GM18858 (cell line): ENCODE measurements at regions not wholly inside any gene's neighbourhood (a gene's known extent, or its start where the extent isn't known, plus 50 kb on each side); places are given as distances from the start of the nearest gene placed in this dataset.

Source experiments
- ATAC-seq: cut with Tn5 transposase; IDR thresholded peaks from one replicate; pipeline ENCODE4 v1.9.1; 2021; ENCODE audit not compliant: unreplicated experiment

DNA sequence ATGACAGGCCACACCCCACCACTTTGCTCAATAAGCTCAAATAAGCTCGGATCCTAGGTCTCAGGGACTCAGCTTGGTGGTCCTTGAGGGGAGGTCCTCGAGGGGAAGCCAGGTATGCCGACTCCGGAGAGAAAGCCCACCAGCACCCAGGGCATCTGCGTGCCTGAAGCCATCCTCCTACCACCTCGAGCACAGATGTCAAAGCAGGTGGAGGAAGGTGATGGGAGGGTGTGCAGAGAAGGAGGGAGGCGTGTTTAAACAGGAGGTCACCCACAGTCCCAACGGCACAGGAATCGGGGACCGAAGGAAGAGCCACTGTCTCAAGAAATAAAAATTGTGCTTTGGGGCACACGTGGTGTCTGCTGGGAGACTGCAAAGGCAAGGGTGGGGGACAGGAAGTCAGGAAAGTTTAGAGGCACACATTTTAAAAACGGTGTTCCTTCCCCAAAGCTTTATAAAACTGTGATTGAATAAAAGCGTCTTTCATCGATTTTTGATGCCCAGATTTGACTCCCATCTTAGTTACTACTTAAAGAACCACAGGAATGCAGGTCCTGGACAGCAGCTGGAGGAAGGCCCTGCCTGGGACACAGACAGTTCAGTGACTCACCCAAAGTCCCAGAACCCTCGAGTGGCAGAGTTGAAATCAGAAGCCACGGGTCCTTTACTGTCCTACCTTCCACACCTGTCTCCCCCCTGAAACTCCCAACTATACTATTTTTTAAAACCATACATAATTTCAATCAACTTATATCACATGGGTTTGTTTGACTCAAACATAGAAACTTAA, 221.0 kb upstream of the PDE10A start:
- ATAC-seq: no peak

DNA sequence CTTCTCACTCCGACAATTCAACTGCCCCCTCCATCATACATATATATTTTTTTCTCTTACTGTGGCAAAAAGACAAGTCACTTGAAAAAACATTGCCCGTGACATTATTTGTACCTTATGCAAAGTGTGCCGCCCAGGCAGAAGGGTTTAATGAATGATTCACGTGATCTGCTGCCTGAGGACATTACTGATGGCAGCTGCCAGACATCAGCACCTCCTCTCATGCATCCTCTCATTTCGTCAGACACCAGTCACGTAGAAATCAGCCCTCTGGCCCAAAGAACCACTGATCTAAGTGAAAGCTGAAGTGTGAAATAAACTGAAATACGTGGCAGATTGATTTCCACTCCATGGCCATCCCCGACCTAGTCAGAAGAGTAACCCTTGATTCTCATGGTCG, 218.8 kb upstream of the PDE10A start:
- ATAC-seq: no peak

DNA sequence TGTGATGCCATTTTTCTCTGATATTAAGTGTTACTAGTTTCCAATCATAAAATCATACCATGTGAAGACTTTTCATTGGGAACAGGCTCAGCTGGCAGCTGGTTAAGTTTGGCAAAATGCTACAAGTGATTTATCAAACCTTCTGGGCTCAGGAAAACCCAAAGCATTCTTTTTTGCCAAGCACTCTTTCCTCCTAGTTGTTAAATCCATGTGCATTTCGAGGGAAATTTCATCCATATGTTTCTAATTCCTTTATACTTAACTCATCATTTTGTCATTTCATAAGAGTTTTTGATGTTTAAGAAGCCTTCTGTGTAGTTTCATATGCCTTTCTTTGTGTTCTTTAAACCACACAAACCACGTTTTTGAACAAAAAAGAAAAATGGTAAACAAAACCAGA, 217.6 kb upstream of the PDE10A start:
- ATAC-seq: no peak

DNA sequence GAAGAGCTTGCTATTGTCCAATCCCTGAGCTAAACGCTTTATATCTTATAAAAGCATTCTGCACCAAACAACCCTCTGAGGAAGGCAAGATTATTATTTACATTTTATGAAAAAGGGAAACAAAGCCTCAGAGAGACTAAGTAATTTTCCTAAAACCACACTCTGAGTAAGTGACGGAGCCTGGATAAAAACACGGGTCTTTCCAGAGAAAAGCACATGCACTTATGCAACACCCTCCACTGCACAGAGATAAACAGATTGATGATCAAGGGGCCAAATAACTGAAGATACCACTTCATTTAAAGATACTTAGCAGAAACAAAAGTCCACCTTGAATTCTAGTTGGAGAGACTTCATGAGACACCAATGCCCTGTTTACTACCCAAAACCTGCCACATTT, 214.7 kb upstream of the PDE10A start:
- ATAC-seq: no peak

DNA sequence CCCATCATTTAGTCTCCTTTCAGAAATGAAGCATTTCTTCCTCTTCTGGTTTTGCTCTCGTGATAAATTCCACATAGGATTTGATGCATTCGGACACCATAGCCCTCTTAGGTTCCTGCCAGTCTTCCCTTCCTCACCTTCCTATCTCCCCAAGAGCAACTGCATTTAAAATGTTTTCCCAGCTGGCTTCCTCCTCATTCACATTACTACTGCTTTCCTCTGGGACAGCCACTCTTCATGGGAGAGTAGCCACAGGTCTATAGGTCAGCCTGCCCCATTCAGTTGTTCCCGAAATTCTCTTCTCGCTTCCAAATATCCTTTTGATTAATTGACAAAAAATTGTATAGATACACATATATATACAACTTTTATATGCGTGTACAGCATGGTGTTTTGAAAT, 214.2 kb upstream of the PDE10A start:
- ATAC-seq: no peak

DNA sequence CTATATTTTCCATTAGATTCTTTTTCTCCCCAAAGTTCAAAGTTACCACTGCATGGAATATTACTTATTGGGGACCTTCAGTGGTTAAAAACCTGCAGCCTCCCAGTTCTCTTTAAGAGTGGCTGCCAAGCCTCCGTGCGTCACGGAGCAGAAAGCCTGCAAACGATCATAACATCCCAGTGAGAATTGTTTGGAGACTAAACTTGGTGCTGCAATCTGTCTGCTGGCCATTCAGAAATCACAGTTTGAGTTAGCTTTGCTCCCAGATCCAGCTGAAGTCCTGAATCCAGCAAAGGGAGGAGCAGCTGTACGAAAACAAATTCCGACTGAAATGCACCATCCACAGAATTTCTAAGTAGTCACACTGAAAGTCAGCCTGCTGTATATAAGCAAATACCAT, 213.5 kb upstream of the PDE10A start:
- no peak for ATAC-seq

DNA sequence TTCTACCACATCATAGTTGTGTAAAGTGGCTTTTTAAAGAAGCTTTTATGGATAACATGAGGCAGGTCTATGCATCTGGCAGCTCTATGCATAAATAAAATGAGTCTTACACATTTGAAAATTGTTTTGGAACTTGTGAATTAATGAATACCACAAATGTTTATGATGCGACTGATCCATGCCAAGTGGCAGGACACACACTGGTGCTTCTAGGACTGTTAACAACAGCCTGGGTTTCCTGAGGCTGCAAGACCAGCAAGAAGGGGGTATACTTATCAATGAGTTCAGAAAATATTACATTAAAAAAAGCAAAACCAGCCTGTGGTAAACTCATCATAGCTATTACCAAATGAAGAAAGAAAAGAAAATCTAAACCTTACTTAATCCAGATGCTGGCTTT, 212.9 kb upstream of the PDE10A start:
- no peak for ATAC-seq

DNA sequence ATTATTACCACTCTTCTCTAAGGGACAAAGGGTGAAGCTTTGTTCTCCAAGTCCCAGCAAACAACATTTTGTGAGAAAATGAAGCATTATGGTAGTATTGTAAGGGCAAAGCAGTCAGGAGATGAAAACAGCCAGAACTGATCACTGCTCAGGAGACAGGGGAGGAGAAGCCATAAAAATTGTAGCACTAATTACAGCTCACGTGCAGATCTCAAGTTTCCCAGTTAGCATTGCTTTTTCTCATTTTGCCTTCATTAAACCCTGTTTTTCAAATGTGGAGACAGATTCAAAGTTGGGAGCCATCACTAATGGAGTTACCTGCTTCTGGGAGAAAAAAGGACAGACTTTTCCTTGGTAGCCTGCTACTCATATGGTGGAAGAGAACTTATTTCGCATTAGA, 210.9 kb upstream of the PDE10A start:
- ATAC-seq: no peak

DNA sequence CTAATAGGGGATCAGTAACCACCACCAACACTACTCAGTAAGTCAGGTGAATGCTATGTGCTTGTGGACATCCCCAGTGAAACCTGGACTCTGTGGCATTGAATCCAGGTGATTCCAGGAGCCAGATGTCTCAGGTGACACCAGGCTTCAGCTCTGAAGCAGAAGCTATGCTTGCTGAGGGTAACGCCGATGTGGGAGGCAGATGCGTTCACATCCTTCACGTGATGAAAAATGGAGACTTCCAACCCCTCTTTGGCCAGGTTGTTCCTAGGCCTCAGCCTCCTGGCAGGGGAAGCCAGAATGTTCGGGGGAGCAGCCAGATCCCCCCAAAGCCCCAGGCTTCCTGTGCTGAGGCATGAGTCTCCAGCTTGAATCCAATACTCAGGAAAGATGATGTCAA, 209.8 kb upstream of the PDE10A start:
- no peak for ATAC-seq

DNA sequence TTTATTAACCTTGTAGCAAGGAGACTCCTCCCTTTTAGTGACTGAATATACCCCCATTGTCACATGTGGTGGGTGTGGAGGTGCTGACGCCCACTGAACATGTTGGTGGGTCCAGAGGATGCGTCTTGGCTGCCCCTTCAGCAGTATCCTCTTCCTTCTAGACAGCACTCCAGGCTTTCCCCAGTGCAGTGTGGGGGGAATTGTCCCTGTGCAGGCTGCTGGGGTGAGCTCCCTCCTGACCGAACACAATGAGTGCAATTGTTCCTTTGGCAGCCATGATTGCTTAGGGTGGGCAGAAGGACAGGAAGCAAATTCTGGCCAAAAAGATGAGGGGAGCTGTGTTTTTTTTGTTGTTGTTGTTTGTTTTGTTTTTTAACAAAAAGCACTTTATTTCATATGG, 209.3 kb upstream of the PDE10A start:
- no peak for ATAC-seq

DNA sequence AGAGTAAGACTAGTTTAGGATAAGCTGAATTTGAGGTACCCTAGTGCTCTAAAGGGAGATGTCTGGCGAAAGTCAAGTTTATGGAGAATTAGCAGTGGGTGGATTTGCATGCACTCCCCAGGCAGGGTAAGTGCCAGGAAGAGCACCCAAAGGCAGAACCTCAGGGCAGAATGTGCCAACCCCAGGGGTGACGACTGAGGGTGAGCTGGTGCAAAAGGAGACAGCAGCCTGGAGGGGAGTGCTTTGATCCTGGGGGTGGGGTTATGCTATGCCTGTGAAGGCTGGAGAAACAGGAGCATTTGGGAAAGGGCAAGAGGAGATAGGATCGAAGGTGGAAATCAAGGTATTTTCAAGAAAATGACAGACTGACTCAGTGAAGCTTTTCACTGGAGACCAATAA, 208.5 kb upstream of the PDE10A start:
- ATAC-seq: no peak

DNA sequence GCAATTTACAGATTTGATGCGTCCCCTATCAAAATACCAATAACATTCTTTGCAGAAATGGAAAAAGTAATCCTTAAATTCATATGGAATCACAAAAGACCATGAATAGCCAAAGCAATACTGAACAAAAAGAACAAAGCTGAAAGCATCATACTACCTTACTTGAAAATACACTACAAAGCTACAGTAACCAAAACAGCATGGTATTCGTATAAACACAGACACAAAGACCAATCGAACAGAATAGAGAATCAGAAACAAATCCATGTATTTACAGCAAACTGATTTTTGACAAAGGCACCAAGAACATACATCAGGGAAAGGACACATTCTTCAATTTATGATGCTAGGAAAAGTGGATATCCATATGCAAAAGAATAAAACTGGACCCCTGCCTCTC, 206.5 kb upstream of the PDE10A start:
- ATAC-seq: no peak

DNA sequence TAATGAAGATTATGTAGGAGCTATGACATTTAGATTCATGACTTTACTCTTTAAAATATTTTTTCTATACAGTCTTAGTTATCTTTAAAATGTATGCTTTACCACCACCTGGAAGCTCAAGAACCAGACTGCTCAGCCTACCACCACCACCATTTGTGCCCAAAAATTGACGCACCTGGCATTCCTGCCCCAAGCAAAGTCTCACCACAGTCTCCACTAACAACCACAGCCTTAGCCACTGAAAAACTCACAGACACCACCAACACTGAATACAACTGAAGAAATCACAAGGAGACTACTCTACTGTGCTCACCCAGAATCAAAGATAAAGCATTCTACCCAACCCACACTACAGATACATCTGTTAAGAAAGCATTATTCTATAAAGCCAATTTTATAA, 201.9 kb upstream of the PDE10A start:
- ATAC-seq: no peak

DNA sequence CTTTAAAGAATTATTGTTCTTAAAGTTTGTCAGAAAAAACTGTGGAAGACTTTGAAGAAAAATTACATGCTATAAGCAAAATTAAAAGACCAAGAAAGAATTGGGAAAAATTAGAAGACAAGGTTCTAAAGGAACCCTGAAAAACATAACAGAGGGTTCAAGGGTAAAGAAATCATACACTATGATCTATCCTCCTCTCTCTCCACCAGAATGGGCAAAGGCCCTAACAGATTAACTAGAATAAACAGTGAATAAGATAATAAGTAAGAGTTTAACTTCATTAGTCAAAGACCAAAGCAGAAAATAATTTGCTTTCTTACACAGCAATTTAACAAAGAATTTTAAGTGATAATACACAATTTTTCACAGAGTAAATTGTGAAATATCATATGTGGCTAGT, 201.2 kb upstream of the PDE10A start:
- ATAC-seq: no peak

DNA sequence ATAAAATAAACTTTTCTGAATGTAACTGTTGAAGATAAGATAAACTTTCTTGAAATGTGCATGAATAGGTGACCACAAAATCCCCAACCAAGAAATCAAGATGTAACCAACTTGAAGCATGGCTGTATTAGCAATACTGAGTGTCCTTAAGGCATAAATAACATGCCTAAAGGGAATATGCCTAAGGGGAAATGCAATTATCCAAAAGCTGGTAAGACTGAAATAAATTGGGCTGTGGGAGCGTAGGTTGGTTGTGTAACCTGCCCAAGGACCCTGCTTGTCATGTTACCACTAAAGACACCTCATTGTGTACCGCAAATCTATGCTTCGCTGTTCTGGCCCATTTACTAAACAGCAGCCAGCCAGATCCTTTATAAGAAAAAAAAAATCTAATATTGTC, 200.8 kb upstream of the PDE10A start:
- ATAC-seq: no peak

DNA sequence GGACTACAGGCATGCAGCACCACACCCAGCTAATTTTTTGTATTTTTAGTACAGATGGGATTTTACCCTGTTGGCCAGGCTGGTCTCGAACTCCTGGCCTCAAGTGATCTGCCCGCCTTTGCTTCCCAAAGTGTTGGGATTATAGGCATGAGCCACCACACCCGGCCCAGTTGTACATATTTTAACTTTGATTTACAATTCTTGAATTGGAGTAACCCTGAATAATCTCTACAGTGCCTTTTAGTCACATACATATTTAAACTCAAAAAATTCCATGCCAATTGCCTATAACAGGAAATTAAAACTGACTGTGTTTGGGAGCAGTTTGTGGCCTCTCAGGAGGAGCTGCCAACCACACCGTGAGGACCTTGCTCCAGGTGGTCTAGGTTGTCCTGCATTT, 199.8 kb upstream of the PDE10A start:
- ATAC-seq: no peak

DNA sequence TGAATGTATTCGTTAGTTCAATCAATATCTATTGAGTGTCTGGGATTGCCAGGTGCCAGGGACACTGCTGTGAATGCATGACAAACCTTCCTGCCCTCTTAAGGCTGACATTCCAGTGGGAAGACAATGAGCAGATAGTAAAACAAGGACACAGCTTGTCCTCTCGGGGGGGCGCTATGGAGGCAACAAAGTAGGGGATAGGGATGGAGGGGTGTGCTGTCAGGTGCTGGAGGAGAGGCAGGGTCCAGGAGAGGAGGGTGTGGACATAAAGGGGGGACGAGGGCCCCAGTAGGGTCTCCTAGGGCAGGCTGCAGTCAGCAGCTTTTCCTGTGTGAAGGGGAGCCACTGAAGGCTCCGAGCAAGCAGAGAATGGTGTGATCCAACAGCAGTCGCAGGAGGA, 198.2 kb upstream of the PDE10A start:
- no peak for ATAC-seq

DNA sequence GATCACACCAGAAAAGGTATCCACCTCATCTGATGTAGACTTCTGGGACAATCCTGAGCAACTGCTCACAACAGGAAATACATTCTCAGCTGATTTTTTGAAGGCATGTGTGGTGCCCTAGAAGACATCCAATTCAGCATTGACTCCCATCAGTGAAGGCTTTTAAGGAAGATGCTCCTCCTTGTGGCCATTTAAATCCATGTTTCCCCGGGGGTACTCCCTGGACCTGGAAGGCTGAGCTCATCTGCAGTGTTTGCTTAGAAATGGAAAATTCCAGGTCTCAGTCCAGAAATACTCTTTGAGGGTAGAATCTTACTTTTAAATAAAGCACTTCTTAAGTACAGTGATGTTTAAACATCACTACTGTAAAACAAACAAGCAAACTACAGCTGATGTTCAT, 195.5 kb upstream of the PDE10A start:
- ATAC-seq: no peak

DNA sequence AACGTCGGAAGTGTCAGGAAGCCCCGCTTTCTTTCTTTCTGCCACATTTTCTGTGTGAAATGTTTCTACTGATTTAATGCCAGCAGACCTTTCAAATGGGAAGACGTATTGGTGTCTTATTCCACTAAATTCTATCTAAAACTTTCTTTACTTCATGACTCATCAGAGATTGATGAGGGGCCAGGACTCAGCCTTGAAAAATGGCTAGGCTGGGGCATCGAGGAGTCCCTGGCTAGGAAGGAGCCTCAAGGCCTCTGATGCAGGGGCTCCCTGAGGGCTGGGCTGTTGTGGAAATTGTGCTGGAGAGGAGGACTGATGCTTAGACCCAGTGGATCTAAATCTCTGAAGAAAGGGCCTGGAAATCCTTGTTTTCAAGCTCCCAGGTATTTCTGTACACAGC, 192.8 kb upstream of the PDE10A start:
- no peak for ATAC-seq

DNA sequence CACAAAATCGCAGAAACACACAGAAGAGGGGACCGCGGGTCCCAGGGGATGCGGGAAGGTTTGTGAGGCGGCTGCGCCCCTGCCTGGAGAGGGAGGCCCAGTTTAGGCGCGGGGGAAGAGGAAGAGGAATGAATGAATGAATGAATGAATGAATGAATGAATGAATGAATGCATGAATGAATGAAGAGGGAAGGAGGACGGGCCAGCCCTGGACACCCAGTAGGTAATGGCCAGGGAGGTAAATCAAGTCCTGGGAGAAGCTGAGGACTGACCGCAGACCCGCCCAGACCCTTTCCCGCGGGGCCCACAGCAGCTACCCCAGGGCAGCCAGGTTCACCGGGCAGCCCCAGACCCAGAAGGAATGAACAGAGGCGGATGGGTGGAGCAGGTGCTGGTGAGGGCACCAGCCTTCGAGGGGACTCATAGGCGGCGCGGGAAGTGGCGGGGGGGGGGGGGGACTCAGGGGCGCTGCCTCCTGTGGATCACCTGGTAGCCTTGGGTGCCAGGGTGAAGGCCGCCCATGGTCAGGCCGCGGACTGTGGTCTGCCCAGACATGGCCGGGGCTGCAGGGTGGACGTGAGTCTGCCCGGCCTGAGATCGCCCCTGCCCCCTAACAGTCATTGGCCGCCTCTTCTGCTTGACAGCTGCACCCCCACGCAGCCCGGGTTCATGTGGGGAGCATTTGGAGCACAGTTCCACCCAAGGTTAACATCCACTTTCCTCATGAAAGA, 192.0 kb upstream of the PDE10A start:
- ATAC-seq: no peak

DNA sequence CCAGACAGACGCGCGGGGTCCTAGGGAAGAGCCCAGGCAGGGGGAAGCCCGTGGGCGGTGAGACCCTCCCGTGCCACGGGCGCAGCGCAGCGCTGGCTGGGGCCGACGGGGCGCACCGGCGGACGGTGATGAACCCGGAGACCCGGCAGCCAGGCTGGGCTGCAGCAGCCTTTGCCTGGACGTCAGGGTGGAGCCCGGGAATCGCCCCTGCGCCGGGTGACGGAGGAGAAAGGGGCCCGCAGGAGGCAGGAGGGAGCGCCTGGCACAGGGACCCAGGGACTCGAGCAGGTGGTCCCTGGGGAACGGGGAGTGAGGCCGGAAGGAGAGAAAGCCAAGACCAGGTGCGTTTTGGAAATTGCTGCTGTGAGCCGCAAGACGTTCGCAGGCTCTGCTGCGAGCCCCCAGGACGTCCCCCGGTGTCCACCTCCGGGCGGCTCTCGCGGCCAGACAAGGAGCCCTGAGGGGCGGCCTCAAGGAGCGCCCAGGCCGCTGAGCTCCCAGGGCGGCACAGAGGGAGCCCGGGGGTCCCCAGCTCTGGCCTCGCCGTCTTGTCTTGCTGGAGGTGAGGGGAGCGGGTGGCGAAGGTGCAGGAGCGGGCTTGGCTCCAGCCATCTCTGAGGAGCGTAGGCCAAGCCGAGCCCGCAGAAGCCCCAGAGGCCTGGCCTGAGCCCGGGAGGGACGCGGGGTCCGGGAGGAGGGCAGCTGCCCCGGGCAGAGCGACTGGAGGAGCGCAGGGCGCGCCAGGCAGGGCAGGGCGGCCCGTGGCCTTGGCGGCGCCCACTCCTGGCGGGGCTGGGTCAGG, 191.2 kb upstream of the PDE10A start:
- no peak for ATAC-seq

DNA sequence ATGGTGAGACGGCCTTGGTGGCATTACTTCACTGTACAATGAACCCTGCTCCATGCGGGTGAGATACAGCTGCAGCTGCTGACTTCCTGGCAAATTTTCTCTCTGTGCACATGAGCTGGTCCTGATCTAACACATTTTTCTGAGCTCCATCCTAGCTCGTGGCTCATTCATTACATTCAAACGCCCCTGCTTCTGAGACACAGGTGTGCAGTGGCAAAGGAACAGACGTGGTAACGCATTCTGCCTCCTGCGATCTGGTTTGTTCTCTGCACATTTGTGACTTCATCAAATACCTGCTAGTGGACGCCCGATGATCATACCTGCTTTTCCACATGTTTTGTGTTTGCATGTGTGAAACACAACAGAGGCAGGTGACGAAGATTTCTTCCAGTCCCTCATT, 189.6 kb upstream of the PDE10A start:
- no peak for ATAC-seq
